LNCaP clone FGC (cell line): ENCODE measurements at regions not wholly inside any gene's neighbourhood (a gene's known extent, or its start where the extent isn't known, plus 50 kb on each side); places are given as distances from the start of the nearest gene placed in this dataset.

Source experiments
- DNase-seq: peaks from one replicate; pipeline ENCODE4 v3.0.0-alpha.2; 2011; ENCODE audit warnings: low read depth
- H3K4me3 ChIP-seq: 2 replicates; pipeline ENCODE4 v1.5.1; 2011; ENCODE audit warnings: mild to moderate bottlenecking, low read depth, low read length, control low read depth
- TF ChIP-seq, protein P1 (sequence below): IDR thresholded peaks from 2 replicates; pipeline ENCODE4 v1.5.1; 2012; ENCODE audit warnings: mild to moderate bottlenecking; ENCODE audit not compliant: control insufficient read depth, insufficient read depth; ENCODE audit errors: extremely low read depth

DNA sequence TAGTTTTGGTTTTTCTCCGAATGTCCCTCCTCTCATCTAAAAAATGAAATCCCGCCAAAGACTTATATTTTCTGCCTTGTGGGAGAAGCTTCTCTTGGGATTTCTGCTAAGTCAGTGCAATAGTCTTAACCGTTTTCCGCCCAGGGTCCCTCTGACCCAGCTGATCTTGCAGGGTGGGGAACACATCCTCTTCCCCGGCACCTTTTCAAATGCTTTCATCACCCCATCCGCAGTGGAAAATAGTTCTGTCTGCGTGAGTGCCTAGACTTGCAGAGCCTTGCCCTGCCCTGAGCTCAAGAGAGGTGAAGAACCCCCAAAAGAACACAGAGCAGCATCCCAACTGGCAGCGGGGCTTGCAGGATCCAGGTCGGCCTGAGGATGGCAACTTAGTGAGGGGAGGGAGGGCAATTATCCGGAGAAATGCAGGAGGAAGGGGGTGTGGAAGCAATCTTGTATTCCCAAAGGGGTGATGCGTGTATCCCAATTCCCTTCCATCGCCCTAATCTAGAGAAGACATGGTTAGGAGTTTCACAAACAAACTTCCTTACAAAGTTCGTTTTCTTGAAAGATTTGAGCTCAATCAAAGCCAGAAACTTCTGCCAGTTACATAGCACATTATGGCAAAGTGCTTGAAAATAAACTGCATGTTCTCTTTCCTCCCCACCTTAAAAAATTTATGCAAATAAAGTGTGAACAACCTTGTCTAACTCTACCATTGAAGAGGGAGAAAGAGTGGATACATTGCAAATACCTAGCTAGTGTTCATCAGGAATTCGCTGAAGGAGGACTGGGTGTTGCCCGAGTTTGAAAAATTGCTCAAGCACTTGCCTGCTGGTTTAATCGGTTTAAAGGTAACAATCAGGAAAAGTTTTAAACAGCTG is 79.9 kb downstream of the NR2F2 start:
- no peak for DNase-seq
- no peak overlapping the region for H3K4me3 ChIP-seq
- TF ChIP-seq, protein P1, sequence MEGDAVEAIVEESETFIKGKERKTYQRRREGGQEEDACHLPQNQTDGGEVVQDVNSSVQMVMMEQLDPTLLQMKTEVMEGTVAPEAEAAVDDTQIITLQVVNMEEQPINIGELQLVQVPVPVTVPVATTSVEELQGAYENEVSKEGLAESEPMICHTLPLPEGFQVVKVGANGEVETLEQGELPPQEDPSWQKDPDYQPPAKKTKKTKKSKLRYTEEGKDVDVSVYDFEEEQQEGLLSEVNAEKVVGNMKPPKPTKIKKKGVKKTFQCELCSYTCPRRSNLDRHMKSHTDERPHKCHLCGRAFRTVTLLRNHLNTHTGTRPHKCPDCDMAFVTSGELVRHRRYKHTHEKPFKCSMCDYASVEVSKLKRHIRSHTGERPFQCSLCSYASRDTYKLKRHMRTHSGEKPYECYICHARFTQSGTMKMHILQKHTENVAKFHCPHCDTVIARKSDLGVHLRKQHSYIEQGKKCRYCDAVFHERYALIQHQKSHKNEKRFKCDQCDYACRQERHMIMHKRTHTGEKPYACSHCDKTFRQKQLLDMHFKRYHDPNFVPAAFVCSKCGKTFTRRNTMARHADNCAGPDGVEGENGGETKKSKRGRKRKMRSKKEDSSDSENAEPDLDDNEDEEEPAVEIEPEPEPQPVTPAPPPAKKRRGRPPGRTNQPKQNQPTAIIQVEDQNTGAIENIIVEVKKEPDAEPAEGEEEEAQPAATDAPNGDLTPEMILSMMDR: no peak

GRCh38 chr15:96411056-96412031 is 80.8 kb downstream of the NR2F2 start:
- TF ChIP-seq, protein P1: no peak
- DNase-seq: no peak
- no peak overlapping the region for H3K4me3 ChIP-seq

DNA sequence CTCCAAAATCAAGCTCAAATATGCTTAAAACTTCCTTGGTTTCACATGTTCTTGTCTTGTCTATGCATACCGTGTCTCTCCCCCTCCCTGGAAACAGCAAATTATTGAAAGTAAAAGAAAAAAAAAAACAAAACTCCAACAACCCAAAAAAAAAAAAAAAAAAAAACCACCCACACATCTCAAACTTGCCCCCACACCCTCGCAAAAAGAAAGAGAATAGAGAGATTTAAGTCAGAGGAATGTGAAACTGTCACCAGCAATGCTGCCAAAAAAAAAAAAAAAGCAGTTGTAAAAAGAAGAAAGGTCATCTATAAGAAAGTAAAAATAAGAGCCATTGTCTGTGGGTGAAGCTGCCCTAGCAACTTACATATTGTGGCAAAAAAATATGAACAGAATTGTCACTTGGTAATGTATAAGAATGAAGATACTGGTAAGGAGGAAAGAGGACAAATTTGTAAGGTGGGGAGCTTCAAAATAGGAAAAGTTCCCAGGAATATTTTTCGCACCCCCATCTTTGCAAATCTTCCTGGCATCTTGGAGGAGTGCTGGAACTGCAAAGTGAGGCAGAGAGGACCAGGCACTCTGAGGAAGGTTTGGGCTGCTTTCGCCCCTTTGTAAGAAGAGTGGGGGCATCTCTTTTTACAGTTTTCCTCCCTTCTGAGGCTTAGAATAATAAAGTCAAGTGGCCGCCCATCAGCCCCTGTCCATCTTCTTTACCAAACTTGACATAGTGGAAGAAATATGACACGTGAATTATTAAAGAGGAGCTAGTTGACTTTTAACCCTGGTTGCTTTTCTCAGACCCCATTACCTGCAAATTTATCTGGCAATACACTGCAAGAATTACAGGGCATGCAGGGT is 81.8 kb downstream of the NR2F2 start:
- no peak overlapping the region for H3K4me3 ChIP-seq
- TF ChIP-seq, protein P1: no peak
- no peak for DNase-seq

DNA sequence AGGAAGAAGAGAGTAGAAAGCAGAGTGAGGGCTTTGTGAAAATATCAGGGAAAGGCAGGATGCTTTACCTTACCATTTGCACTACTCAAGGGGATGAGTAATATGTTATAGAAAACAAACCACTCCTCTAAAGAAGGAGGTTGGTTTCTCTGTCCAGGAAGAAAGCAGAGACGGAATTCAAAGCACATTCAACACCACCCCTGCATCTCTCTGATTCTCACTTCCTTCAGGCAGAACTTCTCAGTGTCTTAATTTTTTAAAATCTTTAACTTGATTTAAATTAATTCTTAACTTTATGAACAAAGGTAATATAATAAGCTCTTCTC is 82.4 kb downstream of the NR2F2 start:
- DNase-seq: no peak
- TF ChIP-seq, protein P1: no peak
- H3K4me3 ChIP-seq: no peak overlapping the region

GRCh38 chr15:96413657-96414056 is 83.2 kb downstream of the NR2F2 start:
- no peak for DNase-seq
- no peak overlapping the region for H3K4me3 ChIP-seq
- TF ChIP-seq, protein P1: no peak

- H3K4me3 ChIP-seq: no peak overlapping the region
- TF ChIP-seq, protein P1: no peak
- no peak for DNase-seq
Observed at GRCh38 chr15:96414875-96415274, 84.4 kb downstream of the NR2F2 start.
